B cell (primary cell): ENCODE measurements at regions not wholly inside any gene's neighbourhood (a gene's known extent, or its start where the extent isn't known, plus 50 kb on each side); places are given as distances from the start of the nearest gene placed in this dataset.

Experiments used
- CTCF ChIP-seq: fragments of 200-600 bp; IDR thresholded peaks from one replicate; pipeline ENCODE4 v1.8.0; 2022; ENCODE audit warnings: antibody characterized with exemption, mild to moderate bottlenecking
- EZH2 ChIP-seq: IDR thresholded peaks from 2 replicates; pipeline ENCODE4 v1.6.1; 2012; ENCODE audit warnings: borderline replicate concordance, low read depth, mild to moderate bottlenecking, moderate library complexity, low read length; ENCODE audit not compliant: insufficient read depth, poor library complexity, severe bottlenecking

GRCh38 chr1:219071209-219071608 is 102.5 kb upstream of the LYPLAL1 start:
- TF ChIP-seq CTCF: no peak
- no peak for TF ChIP-seq EZH2
